Uterus (tissue), 2 donors: ENCODE measurements at regions not wholly inside any gene's neighbourhood (a gene's known extent, or its start where the extent isn't known, plus 50 kb on each side); places are given as distances from the start of the nearest gene placed in this dataset.

Experiments used
- POLR2A ChIP-seq, 2 donors: fragments of 450-650 bp; IDR thresholded peaks; one replicate each; pipeline ENCODE4 v1.6.1; 2016; ENCODE audit warnings: antibody characterized with exemption in 2 of 2, mild to moderate bottlenecking in 1 of 2, moderate library complexity in 1 of 2
- TF ChIP-seq, protein P1 (sequence below), 4 experiments: fragments of 200-600 bp in 2 of 4; fragments of 450-650 bp in 2 of 4; sonication (generic) in 2 of 4; IDR thresholded peaks; one replicate each; pipeline ENCODE4 v1.5.1; 2016 to 2019; ENCODE audit warnings: antibody characterized with exemption in 4 of 4, mild to moderate bottlenecking in 2 of 4, moderate library complexity in 1 of 4

DNA sequence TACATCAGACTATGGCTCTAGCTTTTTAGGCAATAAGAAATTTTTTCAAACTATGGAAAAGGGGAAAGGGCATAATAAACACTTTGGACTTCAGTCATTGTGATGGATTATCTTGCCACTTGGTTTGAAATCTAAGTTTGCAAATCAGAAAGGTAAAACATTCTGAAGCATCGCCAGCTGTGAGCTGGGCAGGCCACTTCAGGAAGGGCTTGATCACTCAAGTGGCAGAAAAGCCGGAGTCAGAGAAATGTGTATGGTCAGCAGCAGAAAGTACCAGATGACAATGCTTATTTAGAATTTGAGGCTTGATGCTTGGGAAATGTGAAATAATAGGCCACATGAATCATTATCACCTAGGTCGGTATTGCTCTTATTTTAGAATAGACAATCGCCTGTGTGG, 79.7 kb downstream of the ZNF648 start:
- TF ChIP-seq, protein P1, sequence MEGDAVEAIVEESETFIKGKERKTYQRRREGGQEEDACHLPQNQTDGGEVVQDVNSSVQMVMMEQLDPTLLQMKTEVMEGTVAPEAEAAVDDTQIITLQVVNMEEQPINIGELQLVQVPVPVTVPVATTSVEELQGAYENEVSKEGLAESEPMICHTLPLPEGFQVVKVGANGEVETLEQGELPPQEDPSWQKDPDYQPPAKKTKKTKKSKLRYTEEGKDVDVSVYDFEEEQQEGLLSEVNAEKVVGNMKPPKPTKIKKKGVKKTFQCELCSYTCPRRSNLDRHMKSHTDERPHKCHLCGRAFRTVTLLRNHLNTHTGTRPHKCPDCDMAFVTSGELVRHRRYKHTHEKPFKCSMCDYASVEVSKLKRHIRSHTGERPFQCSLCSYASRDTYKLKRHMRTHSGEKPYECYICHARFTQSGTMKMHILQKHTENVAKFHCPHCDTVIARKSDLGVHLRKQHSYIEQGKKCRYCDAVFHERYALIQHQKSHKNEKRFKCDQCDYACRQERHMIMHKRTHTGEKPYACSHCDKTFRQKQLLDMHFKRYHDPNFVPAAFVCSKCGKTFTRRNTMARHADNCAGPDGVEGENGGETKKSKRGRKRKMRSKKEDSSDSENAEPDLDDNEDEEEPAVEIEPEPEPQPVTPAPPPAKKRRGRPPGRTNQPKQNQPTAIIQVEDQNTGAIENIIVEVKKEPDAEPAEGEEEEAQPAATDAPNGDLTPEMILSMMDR (IDR thresholded peaks at IDR 0.05) = no peak
- no peak for TF ChIP-seq POLR2A (IDR thresholded peaks at IDR 0.05)
